CD4-positive, alpha-beta T cell treated with Interleukin-2 at 100 ng/mL for 4 hours (primary cell): ENCODE measurements at regions not wholly inside any gene's neighbourhood (a gene's known extent, or its start where the extent isn't known, plus 50 kb on each side); places are given as distances from the start of the nearest gene placed in this dataset.
A peak's percentile ranks its signal among the peaks of the same experiment; 100 is the strongest.

Experiments used
- DNase-seq: peaks from one replicate; pipeline ENCODE4 v3.0.0-alpha.2; 2020; ENCODE audit warnings: low spot score

GRCh38 chr20:58017231-58017969, 211.1 kb downstream of the ANKRD60 start:
- DNase-seq: no peak

GRCh38 chr20:58016779-58017178, 211.7 kb downstream of the ANKRD60 start:
- DNase-seq: no peak

GRCh38 chr20:58014628-58015315, 213.7 kb downstream of the ANKRD60 start:
- DNase-seq: peak; percentile 30

- no peak for DNase-seq
Measured at GRCh38 chr20:58012731-58013510, 215.5 kb downstream of the ANKRD60 start.

GRCh38 chr20:58011947-58012610, 216.4 kb downstream of the ANKRD60 start:
- DNase-seq: no peak

- DNase-seq: no peak
Measured at GRCh38 chr20:58011106-58011946, 217.1 kb downstream of the ANKRD60 start.

- no peak for DNase-seq
Measured at GRCh38 chr20:58010666-58011065, 217.8 kb downstream of the ANKRD60 start.

- no peak for DNase-seq
Measured at GRCh38 chr20:58010186-58010585, 218.3 kb downstream of the ANKRD60 start.

- no peak for DNase-seq
Measured at GRCh38 chr20:58008866-58009265, 219.6 kb downstream of the ANKRD60 start.

- no peak for DNase-seq
Measured at GRCh38 chr20:58008413-58008812, 220.0 kb downstream of the ANKRD60 start.

- no peak for DNase-seq
Measured at GRCh38 chr20:58007947-58008346, 220.5 kb downstream of the ANKRD60 start.

GRCh38 chr20:58006346-58007316, 221.8 kb downstream of the ANKRD60 start:
- DNase-seq: no peak

- DNase-seq: no peak
Measured at GRCh38 chr20:58005581-58006345, 222.7 kb downstream of the ANKRD60 start.

GRCh38 chr20:58004900-58005299, 223.6 kb downstream of the ANKRD60 start:
- no peak for DNase-seq

GRCh38 chr20:58004146-58004545, 224.3 kb downstream of the ANKRD60 start:
- DNase-seq: no peak

GRCh38 chr20:58003525-58003924, 224.9 kb downstream of the ANKRD60 start:
- no peak for DNase-seq

GRCh38 chr20:58002901-58003300, 225.6 kb downstream of the ANKRD60 start:
- no peak for DNase-seq

- no peak for DNase-seq
Measured at GRCh38 chr20:58001946-58002345, 226.5 kb downstream of the ANKRD60 start.

GRCh38 chr20:58001381-58001780, 227.1 kb downstream of the ANKRD60 start:
- no peak for DNase-seq
